ENCODE measurements at regions not wholly inside any gene's neighbourhood (a gene's known extent, or its start where the extent isn't known, plus 50 kb on each side); places are given as distances from the start of the nearest gene placed in this dataset.
"Not testable (repeated sequence)": the region's sequence is repeated elsewhere in the genome, so short reads cannot be mapped to it uniquely, and the experiment has no call there.

GRCh38 chr13:56615572-56615971 is 525.1 kb upstream of the PRR20A start:
- no peak for DNase-seq (ENCODE audit: low read depth)

DNA sequence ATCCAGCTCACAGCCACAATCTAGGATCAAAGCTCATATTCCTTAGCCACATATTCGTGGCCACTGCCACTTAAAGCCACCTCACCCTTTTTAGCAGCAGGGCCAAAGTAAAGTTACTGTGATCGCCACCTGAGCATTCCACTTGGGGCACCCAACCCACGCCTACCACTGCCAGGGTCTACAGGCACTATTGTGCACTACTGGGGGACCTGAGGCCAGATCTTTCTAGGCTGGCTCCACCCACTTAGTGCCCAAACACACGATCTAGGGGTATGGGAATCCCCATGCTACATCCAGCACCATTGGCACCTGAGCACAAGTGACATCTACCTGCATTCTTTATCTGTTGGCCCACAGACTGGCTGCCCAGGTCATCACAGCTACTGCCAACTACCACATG is 517.9 kb upstream of the PRR20A start:
- DNase-seq (ENCODE audit: low read depth) = no peak

DNA sequence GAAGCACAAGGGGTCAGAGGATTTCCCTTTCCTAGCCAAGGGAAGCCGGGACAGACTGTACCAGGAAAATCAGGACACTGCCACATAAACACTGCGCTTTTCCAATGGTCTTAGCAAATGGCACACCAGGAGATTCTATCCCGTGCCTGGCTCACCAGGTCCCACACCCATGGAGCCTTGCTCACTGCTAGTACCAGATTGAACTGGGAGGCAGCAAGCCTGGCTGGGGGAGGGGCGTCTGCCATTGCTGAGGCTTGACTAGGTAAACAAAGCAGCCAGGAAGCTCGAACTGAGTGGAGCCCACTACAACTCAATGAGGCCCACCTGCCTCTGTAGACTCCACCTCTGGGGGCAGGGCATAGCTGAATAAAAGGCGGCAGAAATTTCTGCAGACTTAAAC is 511.8 kb upstream of the PRR20A start:
- not testable (repeated sequence) for DNase-seq (ENCODE audit: low read depth)

DNA sequence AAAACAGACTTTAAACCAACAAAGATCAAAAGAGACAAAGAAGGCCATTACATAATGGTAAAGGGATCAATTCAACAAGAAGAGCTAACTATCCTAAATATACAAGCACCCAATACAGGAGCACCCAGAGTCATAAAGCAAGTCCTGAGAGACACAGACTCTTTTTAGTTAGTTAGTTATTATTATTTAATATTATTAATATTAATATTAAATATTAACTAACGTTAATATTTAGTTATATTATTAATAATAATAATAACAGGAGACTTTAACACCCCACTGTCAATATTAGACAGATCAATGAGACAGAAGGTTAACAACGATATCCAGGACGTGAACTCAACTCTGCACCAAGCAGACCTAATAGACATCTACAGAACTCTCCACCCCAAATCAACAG is 509.7 kb upstream of the PRR20A start:
- DNase-seq (ENCODE audit: low read depth) = not testable (repeated sequence)

GRCh38 chr13:56653043-56653442 is 487.7 kb upstream of the PRR20A start:
- DNase-seq (ENCODE audit: low read depth) = no peak

DNA sequence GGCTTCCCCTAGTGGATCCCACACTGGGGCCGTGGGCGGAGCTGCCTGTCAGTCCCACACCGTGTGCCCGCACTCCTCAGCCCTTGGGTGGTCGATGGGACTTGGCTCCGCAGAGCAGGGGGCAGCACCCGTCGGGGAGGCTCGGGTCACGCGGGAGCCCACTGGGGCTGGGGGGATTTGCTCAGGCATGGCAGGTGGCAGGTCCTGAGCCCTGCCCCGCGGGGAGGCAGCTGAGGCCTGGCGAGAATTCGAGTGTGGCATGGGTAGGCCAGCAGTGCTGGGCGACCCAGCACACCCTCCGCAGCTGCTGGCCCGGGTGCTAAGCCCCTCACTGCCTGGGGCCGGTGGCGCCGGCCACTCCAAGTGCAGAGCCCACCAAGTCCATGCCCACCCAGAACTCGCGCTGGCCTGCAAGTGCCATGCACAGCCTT is 481.7 kb upstream of the PRR20A start:
- DNase-seq (ENCODE audit: low read depth) = no peak

DNA sequence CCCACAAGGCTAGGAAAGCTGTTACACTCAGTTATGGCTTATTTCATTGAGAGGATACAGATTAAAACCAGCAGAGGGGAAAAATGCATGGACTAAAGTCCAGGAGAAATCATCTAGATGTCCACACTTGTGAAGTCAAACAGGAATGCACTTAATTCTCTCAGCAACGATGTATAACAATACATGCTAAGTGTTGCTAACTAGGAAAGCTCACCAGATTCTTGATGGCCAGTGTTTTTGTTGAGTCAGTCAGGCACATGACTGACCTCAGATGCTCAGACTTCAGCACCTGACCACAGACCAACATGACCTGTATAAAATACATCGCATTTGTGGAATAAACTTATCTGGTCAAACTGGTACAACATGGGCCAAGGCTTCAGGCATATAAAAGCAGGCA is 470.2 kb upstream of the PRR20A start:
- DNase-seq (ENCODE audit: low read depth) = peak; percentile 50

DNA sequence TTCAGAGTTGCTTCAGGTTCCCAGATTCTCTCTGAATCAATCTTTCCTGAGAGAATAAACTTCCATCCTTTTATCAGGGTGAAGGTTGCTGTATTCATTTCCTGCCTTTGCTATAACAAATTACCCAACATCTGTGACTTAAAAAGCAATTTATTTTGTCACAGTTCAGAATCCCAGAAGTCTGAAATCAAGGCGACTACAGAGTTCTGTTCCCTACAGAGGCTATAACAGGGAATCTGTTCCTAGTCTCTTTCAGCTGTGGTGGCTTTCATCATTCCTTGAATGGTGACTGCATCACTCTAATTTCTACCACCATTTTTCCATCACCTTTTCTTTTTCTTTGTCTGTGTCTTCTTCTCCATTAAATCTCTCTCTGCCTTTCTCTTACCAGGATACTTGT is 459.3 kb upstream of the PRR20A start:
- no peak for DNase-seq (ENCODE audit: low read depth)

- no peak for DNase-seq (ENCODE audit: low read depth)
Observed at GRCh38 chr13:56687131-56687530, 453.6 kb upstream of the PRR20A start.

GRCh38 chr13:56697011-56697410 is 443.7 kb upstream of the PRR20A start:
- DNase-seq (ENCODE audit: low read depth) = no peak

DNA sequence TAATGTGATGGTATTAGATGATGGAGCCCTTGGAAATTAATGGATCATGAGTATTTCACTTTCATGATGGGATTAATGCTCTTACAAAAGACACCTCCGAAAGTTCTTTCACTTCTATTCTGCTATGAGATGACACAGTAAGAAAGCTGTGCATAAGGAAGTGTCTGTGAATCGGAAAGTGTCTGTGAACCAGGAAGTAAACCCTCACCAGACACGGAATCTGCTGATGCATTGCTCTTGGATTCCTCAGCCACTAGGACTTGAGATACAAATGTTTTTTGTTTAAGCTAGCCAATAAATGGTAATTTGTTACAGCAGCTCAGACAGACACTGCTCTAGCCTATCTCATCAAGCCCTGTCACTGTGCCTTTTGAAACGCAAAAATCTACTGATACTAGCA is 440.4 kb upstream of the PRR20A start:
- DNase-seq (ENCODE audit: low read depth) = no peak

DNA sequence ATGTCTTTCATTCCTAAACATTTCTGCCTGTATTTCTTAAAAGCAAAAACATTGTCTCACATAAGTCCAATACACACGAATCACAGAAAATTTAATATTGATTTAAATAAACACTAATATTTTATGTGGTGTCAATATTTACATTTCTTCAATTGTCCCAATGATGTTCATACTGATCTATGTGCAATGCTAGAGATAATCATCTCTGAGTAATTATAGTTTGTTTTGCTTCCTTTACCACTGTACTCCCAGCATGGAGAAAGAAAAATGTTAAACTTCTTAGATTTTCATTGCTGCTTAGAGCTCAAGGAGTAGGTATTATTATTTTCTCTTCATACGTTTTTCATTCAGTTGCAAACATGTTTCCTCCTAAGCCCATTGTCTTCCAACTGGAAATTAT is 434.2 kb upstream of the PRR20A start:
- no peak for DNase-seq (ENCODE audit: low read depth)

GRCh38 chr13:56713656-56714055 is 427.1 kb upstream of the PRR20A start:
- no peak for DNase-seq (ENCODE audit: low read depth)

DNA sequence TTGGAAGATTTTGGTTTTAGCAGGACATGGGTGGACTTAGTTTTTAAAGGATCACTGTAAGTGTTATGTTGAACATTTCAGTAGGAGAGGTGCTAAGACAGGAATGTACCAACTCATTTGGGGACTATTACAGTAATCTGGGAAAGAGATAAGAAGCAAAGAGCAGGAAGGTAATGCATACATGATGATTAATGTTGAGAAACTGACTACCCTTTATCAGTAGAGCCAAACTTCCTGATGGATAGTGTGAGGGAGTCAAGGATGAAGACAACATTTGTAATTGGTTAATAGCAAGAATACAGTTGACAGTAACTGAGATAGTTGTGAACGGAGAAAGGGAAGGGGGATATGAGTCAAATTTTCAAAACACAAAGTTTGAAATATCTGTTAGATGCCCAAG is 421.9 kb upstream of the PRR20A start:
- DNase-seq (ENCODE audit: low read depth) = no peak

DNA sequence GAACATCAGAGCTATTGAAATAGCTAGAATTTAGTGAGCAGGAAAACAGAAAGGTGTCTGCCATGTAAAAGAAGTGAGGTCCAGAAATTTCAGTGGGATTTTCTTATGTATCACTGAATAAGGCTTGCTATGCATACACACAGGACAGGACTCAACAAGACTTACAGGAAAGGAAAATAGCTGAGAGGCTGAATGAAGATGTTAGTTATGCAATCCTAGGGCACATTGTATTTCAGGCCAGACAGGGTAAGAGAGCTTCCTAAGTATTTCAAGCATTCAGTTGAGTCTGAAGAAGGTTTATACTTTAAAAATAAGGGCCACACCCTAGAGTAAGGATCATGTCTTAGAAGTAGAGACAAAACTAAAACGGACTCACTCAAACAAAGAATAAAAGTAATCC is 419.9 kb upstream of the PRR20A start:
- DNase-seq (ENCODE audit: low read depth) = no peak

DNA sequence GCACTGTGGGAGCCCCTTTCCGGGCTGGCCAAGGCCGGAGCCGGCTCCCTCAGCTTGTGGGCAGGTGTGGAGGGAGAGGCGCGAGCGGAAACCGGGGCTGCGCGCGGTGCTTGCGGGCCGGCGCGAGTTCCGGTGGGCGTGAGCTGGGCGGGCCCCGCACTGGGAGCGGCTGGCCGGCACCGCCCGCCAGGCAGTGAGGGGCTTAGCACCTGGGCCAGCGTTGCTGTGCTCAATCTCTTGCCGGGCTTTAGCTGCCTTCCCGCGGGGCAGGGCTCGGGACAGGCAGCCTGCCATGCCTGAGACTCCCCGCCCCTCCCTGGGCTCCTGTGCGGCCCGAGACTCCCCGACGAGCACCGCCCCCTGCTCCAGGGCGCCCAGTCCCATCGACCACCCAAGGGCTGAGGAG is 405.2 kb upstream of the PRR20A start:
- peak; percentile 57 for DNase-seq (ENCODE audit: low read depth)

GRCh38 chr13:56736966-56737365 is 403.8 kb upstream of the PRR20A start:
- peak; percentile 26 for DNase-seq (ENCODE audit: low read depth)

DNA sequence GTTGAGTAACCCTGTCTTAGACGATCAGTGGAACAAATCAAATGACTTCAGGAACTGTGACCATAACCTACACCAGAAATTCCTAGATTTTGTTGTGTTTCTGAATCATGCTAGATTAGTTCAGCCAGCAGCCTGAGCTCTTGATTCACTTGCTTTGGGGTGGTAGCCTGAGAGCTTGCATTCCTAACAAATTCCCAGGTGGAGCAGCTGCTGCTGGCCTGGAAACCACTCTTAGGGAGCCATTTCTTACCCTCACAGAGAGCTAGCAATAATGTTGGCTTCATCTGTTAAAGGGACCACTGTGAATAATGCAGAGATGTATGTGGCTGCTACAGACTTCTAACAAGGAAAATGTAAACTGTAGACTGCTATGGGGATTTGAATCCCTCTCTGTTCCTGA is 388.1 kb upstream of the PRR20A start:
- no peak for DNase-seq (ENCODE audit: low read depth)

GRCh38 chr13:56755181-56755935 is 385.4 kb upstream of the PRR20A start:
- DNase-seq (ENCODE audit: low read depth) = peak; percentile 22

GRCh38 chr13:56763333-56763732 is 377.4 kb upstream of the PRR20A start:
- DNase-seq (ENCODE audit: low read depth) = peak; percentile 14

GRCh38 chr13:56773148-56773547 is 367.6 kb upstream of the PRR20A start:
- DNase-seq (ENCODE audit: low read depth) = no peak

GRCh38 chr13:56789527-56789926 is 351.2 kb upstream of the PRR20A start:
- no peak for DNase-seq (ENCODE audit: low read depth)

- DNase-seq (ENCODE audit: low read depth) = no peak
Observed at GRCh38 chr13:56837161-56837560, 303.6 kb upstream of the PRR20A start.

GRCh38 chr13:56850852-56851251 is 289.9 kb upstream of the PRR20A start:
- no peak for DNase-seq (ENCODE audit: low read depth)

Data from HT1080 (cell line).